Ovary (tissue), 3 donors: ENCODE measurements at regions not wholly inside any gene's neighbourhood (a gene's known extent, or its start where the extent isn't known, plus 50 kb on each side); places are given as distances from the start of the nearest gene placed in this dataset.

Experiments used
- CTCF ChIP-seq, 3 donors: fragments of 450-650 bp in 2 of 3; fragments of 200-600 bp in 1 of 3; IDR thresholded peaks; one replicate each; pipeline versions ENCODE4 v1.5.1 to v1.8.0; 2016 to 2022; ENCODE audit warnings: antibody characterized with exemption in 3 of 3, mild to moderate bottlenecking in 1 of 3
- POLR2A ChIP-seq: fragments of 450-650 bp; IDR thresholded peaks from one replicate; pipeline ENCODE4 v1.6.1; 2017; ENCODE audit warnings: antibody characterized with exemption, mild to moderate bottlenecking, moderate library complexity
- donor health status: DM: no; HTN: no; CAD: no.

- TF ChIP-seq CTCF (IDR thresholded peaks at IDR 0.05), result no peak
- TF ChIP-seq POLR2A, result no peak
Observed at GRCh38 chr16:16909126-16909525, 530.2 kb downstream of the NPIPA7 start.
